ENCODE measurements at regions not wholly inside any gene's neighbourhood (a gene's known extent, or its start where the extent isn't known, plus 50 kb on each side); places are given as distances from the start of the nearest gene placed in this dataset.

- intact Hi-C loops (cut with DNase I) = no loop called here
- H3K9ac ChIP-seq (ENCODE audit: low read length in 3 of 3) = no peak overlapping the region
- TF ChIP-seq CTCF (IDR thresholded peaks at IDR 0.05; ENCODE audit: borderline replicate concordance, extremely low read depth, insufficient read depth) = no peak
- peak overlapping the region in 1 of 2 donors; percentile 49 for H3K27ac ChIP-seq (ENCODE audit: low read depth in 2 of 2, low read length in 2 of 2)
- no peaks in the 10 kb centered on the region for H3K4me1 ChIP-seq (ENCODE audit: control insufficient read depth in 2 of 3, insufficient read depth in 2 of 3, low read depth in 1 of 3, low read length in 3 of 3)
- FAIRE-seq (peak; percentile 68), DNase-seq (peak in 2 of 5 donors; percentile 4 to 15)
- H3K36me3 ChIP-seq (ENCODE audit: control insufficient read depth in 2 of 3, insufficient read depth in 3 of 3, low read length in 3 of 3) = no peaks in the 10 kb centered on the region
- H3K4me3 ChIP-seq (ENCODE audit: low read length in 3 of 3) = no peak overlapping the region
- H3K27me3 ChIP-seq (ENCODE audit: control insufficient read depth, insufficient read depth, low read length) = no peaks in the 10 kb centered on the region
- H3K9me3 ChIP-seq (ENCODE audit: control insufficient read depth in 2 of 3, insufficient read depth in 1 of 3, low read length in 3 of 3) = no peaks in the 10 kb centered on the region
Measured at GRCh38 chr4:148986951-148987350, 544.7 kb upstream of the NR3C2 start.

- Histone ChIP-seq H3K27ac (ENCODE audit: low read depth in 2 of 2, low read length in 2 of 2) (no peak overlapping the region), H3K27me3 (ENCODE audit: control insufficient read depth, insufficient read depth, low read length) (no peaks in the 10 kb centered on the region), H3K4me1 (ENCODE audit: control insufficient read depth in 2 of 3, insufficient read depth in 2 of 3, low read depth in 1 of 3, low read length in 3 of 3) (no peaks in the 10 kb centered on the region), H3K4me3 (ENCODE audit: low read length in 3 of 3) (no peak overlapping the region), H3K36me3 (ENCODE audit: control insufficient read depth in 2 of 3, insufficient read depth in 3 of 3, low read length in 3 of 3) (no peaks in the 10 kb centered on the region), H3K9me3 (ENCODE audit: control insufficient read depth in 2 of 3, insufficient read depth in 1 of 3, low read length in 3 of 3) (no peaks in the 10 kb centered on the region), H3K9ac (ENCODE audit: low read length in 3 of 3) (no peak overlapping the region)
- FAIRE-seq (no peak), DNase-seq (no peak)
- no peak for TF ChIP-seq CTCF (IDR thresholded peaks at IDR 0.05; ENCODE audit: borderline replicate concordance, extremely low read depth, insufficient read depth)
- intact Hi-C loops (cut with DNase I) = no loop called here
Measured at GRCh38 chr4:148984951-148985350, 542.7 kb upstream of the NR3C2 start.

GRCh38 chr4:148982200-148982599 lies 540.0 kb upstream of the NR3C2 start:
- no peaks in the 10 kb centered on the region for H3K27me3 ChIP-seq (ENCODE audit: control insufficient read depth, insufficient read depth, low read length)
- no peaks in the 10 kb centered on the region for H3K36me3 ChIP-seq (ENCODE audit: control insufficient read depth in 2 of 3, insufficient read depth in 3 of 3, low read length in 3 of 3)
- H3K9ac ChIP-seq (ENCODE audit: low read length in 3 of 3) = no peak overlapping the region
- H3K4me1 ChIP-seq (ENCODE audit: control insufficient read depth in 2 of 3, insufficient read depth in 2 of 3, low read depth in 1 of 3, low read length in 3 of 3) = no peaks in the 10 kb centered on the region
- FAIRE-seq (no peak), DNase-seq (no peak)
- H3K4me3 ChIP-seq (ENCODE audit: low read length in 3 of 3) = no peak overlapping the region
- intact Hi-C loops (cut with DNase I) = no loop called here
- TF ChIP-seq CTCF (IDR thresholded peaks at IDR 0.05; ENCODE audit: borderline replicate concordance, extremely low read depth, insufficient read depth) = no peak
- no peak overlapping the region for H3K27ac ChIP-seq (ENCODE audit: low read depth in 2 of 2, low read length in 2 of 2)
- H3K9me3 ChIP-seq (ENCODE audit: control insufficient read depth in 2 of 3, insufficient read depth in 1 of 3, low read length in 3 of 3) = no peaks in the 10 kb centered on the region

- Histone ChIP-seq H3K9me3 (ENCODE audit: control insufficient read depth in 2 of 3, insufficient read depth in 1 of 3, low read length in 3 of 3) (no peaks in the 10 kb centered on the region), H3K36me3 (ENCODE audit: control insufficient read depth in 2 of 3, insufficient read depth in 3 of 3, low read length in 3 of 3) (no peaks in the 10 kb centered on the region), H3K9ac (ENCODE audit: low read length in 3 of 3) (no peak overlapping the region), H3K27ac (ENCODE audit: low read depth in 2 of 2, low read length in 2 of 2) (no peak overlapping the region), H3K4me1 (ENCODE audit: control insufficient read depth in 2 of 3, insufficient read depth in 2 of 3, low read depth in 1 of 3, low read length in 3 of 3) (no peaks in the 10 kb centered on the region), H3K4me3 (ENCODE audit: low read length in 3 of 3) (no peak overlapping the region), H3K27me3 (ENCODE audit: control insufficient read depth, insufficient read depth, low read length) (no peaks in the 10 kb centered on the region)
- DNase-seq (no peak), FAIRE-seq (no peak)
- no peak for TF ChIP-seq CTCF (IDR thresholded peaks at IDR 0.05; ENCODE audit: borderline replicate concordance, extremely low read depth, insufficient read depth)
- intact Hi-C loops (cut with DNase I) = no loop called here
Measured at GRCh38 chr4:148980782-148981480, 538.7 kb upstream of the NR3C2 start.
